ENCODE measurements at regions not wholly inside any gene's neighbourhood (a gene's known extent, or its start where the extent isn't known, plus 50 kb on each side); places are given as distances from the start of the nearest gene placed in this dataset.

DNA sequence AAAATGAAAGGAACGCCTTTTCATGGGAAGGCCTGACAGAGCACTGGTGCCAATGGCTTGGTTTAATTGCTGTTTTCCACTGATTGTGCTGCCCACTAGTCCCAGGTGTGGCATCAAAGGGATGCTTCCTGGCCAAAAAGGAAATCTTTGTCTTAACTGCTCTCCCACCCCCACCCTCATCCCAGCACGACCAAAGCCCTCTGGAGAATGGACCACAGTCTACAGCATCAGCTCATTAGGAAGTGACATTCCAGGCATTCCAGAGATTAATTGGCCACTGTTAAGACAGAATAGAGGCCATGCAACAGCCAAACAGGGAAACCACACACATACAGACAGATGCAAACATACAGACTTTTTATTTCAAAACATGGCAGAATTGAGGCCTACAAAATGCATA, 143.2 kb downstream of the LHFPL1 start:
- Histone ChIP-seq H3K4me3 (no peak overlapping the region), H3K36me3 (no peaks in the 10 kb centered on the region), H3K9me3 (no peaks in the 10 kb centered on the region), H3K27ac (no peak overlapping the region), H3K4me1 (no peaks in the 10 kb centered on the region), H3K27me3 (no peaks in the 10 kb centered on the region)
- ATAC-seq = no peak
- intact Hi-C loops (cut with DNase I) = no loop called here
- TF ChIP-seq, protein P1, sequence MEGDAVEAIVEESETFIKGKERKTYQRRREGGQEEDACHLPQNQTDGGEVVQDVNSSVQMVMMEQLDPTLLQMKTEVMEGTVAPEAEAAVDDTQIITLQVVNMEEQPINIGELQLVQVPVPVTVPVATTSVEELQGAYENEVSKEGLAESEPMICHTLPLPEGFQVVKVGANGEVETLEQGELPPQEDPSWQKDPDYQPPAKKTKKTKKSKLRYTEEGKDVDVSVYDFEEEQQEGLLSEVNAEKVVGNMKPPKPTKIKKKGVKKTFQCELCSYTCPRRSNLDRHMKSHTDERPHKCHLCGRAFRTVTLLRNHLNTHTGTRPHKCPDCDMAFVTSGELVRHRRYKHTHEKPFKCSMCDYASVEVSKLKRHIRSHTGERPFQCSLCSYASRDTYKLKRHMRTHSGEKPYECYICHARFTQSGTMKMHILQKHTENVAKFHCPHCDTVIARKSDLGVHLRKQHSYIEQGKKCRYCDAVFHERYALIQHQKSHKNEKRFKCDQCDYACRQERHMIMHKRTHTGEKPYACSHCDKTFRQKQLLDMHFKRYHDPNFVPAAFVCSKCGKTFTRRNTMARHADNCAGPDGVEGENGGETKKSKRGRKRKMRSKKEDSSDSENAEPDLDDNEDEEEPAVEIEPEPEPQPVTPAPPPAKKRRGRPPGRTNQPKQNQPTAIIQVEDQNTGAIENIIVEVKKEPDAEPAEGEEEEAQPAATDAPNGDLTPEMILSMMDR (IDR thresholded peaks at IDR 0.05) = no peak
- no peak for DNase-seq
- WGBS, 2 donors = 30 to 53% methylated on average over 2 of the region's 2 CpGs

DNA sequence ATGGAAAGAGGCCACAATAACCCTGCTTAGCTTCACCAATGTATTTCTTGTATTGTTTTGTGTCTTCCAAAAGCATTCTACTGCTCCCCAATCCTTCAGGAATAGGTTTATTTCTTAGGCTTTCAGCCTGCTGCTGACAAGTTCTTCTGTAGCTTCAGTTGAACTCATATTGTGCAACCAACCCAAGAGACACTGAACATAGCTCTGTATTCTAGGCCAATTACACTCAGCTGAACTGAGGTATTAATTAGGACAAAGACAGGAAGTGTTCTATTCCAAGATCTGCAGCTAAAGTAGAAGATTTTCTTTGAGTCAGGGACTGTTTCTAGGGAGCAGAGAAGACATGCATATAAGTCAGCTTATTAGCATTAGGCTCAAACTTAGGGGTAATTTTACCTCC, 151.8 kb downstream of the LHFPL1 start:
- ATAC-seq = peak in 1 of 8 donors; percentile 63
- Histone ChIP-seq H3K36me3 (no peaks in the 10 kb centered on the region), H3K27ac (no peak overlapping the region), H3K9me3 (peaks cover 0 to 16% (median 0%) of the 10 kb centered on the region in 11 donors), H3K27me3 (no peaks in the 10 kb centered on the region), H3K4me1 (no peaks in the 10 kb centered on the region), H3K4me3 (no peak overlapping the region)
- intact Hi-C loops (cut with DNase I) = no loop called here
- TF ChIP-seq, protein P1 (IDR thresholded peaks at IDR 0.05) = no peak
- no peak for DNase-seq

- H3K4me3 ChIP-seq = no peak overlapping the region
- no peak for ATAC-seq
- TF ChIP-seq, protein P1 (IDR thresholded peaks at IDR 0.05) = no peak
- DNase-seq = no peak
- H3K9me3 ChIP-seq = peaks cover 0 to 16% (median 0%) of the 10 kb centered on the region in 11 donors
- WGBS, 2 donors = 49 to 64% methylated on average over 2 of the region's 2 CpGs
- H3K4me1 ChIP-seq = no peaks in the 10 kb centered on the region
- H3K27ac ChIP-seq = no peak overlapping the region
- intact Hi-C loops (cut with DNase I) = no loop called here
- H3K36me3 ChIP-seq = no peaks in the 10 kb centered on the region
- H3K27me3 ChIP-seq = no peaks in the 10 kb centered on the region
Measured at GRCh38 chrX:112521676-112522075, 158.1 kb downstream of the LHFPL1 start.

DNA sequence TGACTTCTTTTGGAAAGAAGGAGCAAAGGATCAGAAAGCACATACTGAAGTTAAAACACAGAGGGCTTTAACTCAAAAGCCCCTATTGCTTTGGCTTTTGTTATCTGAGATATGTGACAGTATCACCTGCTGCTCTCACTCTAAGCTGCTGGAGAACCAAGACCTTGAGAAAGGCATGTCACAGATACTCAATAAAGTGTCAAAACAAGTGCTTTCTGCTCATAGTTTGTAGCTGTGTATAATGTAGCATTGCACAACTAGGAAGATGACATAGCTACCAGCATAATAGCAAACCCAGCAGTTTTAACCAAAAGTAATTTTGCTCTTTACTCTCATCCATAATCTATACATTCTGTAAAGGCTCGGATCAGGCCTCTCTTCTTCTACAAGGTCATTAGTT, 159.6 kb downstream of the LHFPL1 start:
- Histone ChIP-seq H3K4me1 (no peaks in the 10 kb centered on the region), H3K9me3 (peaks cover 0 to 18% (median under 1%) of the 10 kb centered on the region in 11 donors), H3K27me3 (no peaks in the 10 kb centered on the region), H3K4me3 (no peak overlapping the region), H3K36me3 (no peaks in the 10 kb centered on the region), H3K27ac (no peak overlapping the region)
- intact Hi-C loops (cut with DNase I) = no loop called here
- DNase-seq (no peak), ATAC-seq (no peak)
- TF ChIP-seq, protein P1 (IDR thresholded peaks at IDR 0.05) = no peak
- WGBS, 2 donors = 44 to 63% methylated on average over 1 of the region's 1 CpG

- peaks cover 0 to 19% (median 5%) of the 10 kb centered on the region in 11 donors for H3K9me3 ChIP-seq
- TF ChIP-seq, protein P1 (IDR thresholded peaks at IDR 0.05) = no peak
- no peak for ATAC-seq
- intact Hi-C loops (cut with DNase I) = no loop called here
- no peaks in the 10 kb centered on the region for H3K27me3 ChIP-seq
- H3K4me1 ChIP-seq = no peaks in the 10 kb centered on the region
- no peak for DNase-seq
- H3K36me3 ChIP-seq = no peaks in the 10 kb centered on the region
- no peak overlapping the region for H3K27ac ChIP-seq
- 76 to 77% methylated on average over 3 of the region's 3 CpGs for WGBS, 2 donors
- H3K4me3 ChIP-seq = no peak overlapping the region
Measured at GRCh38 chrX:112513154-112513553, 166.6 kb downstream of the LHFPL1 start.
